GM19438 (cell line): ENCODE measurements at regions not wholly inside any gene's neighbourhood (a gene's known extent, or its start where the extent isn't known, plus 50 kb on each side); places are given as distances from the start of the nearest gene placed in this dataset.

Experiments
- ATAC-seq: cut with Tn5 transposase; IDR thresholded peaks from one replicate; pipeline ENCODE4 v1.9.1; 2021; ENCODE audit warnings: low read depth; ENCODE audit not compliant: unreplicated experiment

GRCh38 chr10:43737003-43737402 lies 88.3 kb upstream of the ZNF32 start:
- no peak for ATAC-seq

GRCh38 chr10:43735907-43736306 lies 87.2 kb upstream of the ZNF32 start:
- ATAC-seq = no peak

GRCh38 chr10:43734716-43735115 lies 86.0 kb upstream of the ZNF32 start:
- no peak for ATAC-seq

GRCh38 chr10:43731486-43731885 lies 82.8 kb upstream of the ZNF32 start:
- ATAC-seq = no peak

GRCh38 chr10:43728425-43728824 lies 79.7 kb upstream of the ZNF32 start:
- ATAC-seq = no peak

GRCh38 chr10:43727935-43728334 lies 79.3 kb upstream of the ZNF32 start:
- no peak for ATAC-seq

GRCh38 chr10:43715334-43715733 lies 66.7 kb upstream of the ZNF32 start:
- no peak for ATAC-seq

GRCh38 chr10:43712821-43713584 lies 64.3 kb upstream of the ZNF32 start:
- no peak for ATAC-seq

GRCh38 chr10:43710772-43711471 lies 62.2 kb upstream of the ZNF32 start:
- ATAC-seq = no peak

- no peak for ATAC-seq
These were observed 59.6 kb upstream of the ZNF32 start for GRCh38 chr10:43708262-43708661.

GRCh38 chr10:43707770-43708169 lies 59.1 kb upstream of the ZNF32 start:
- no peak for ATAC-seq

GRCh38 chr10:43706166-43706565 lies 57.5 kb upstream of the ZNF32 start:
- ATAC-seq = no peak

- ATAC-seq = no peak
These were observed 54.6 kb upstream of the ZNF32 start for GRCh38 chr10:43703286-43703685.

- no peak for ATAC-seq
These were observed 54.2 kb upstream of the ZNF32 start for GRCh38 chr10:43702936-43703281.

- ATAC-seq = no peak
These were observed 53.7 kb upstream of the ZNF32 start for GRCh38 chr10:43702213-43702935.

- no peak for ATAC-seq
These were observed 52.6 kb upstream of the ZNF32 start for GRCh38 chr10:43701295-43701694.

- no peak for ATAC-seq
These were observed 51.6 kb upstream of the ZNF32 start for GRCh38 chr10:43700306-43700705.

GRCh38 chr10:43699516-43699915 lies 50.8 kb upstream of the ZNF32 start:
- no peak for ATAC-seq
